HepG2 (cell line): ENCODE measurements at regions not wholly inside any gene's neighbourhood (a gene's known extent, or its start where the extent isn't known, plus 50 kb on each side); places are given as distances from the start of the nearest gene placed in this dataset.

Source experiments
- ATAC-seq: fragments of 200-7000 bp; cut with Tn5 transposase; 3 replicates; pipeline ENCODE4 v1.9.1; 2020; ENCODE audit warnings: mild to moderate bottlenecking, moderate library complexity
- BruUV-seq: library from RNA; stranded (reverse); fragments of 400-500 nt; replicated peaks from 2 replicates; lab custom pipeline; 2021; lab: Mats Ljungman, UMichigan
- CTCF ChIA-PET: fragments of 300-600 bp; formaldehyde crosslinking; extraction: SDS; loops from one replicate; lab custom pipeline; 2021; ENCODE audit warnings: low total read pairs, inconsistent platforms, low intra/inter-chr PET ratio; lab: Yijun Ruan, JAX
- POLR2A ChIA-PET: fragments of 350-600 bp; sonication (Branson Sonifier 250); formaldehyde crosslinking; loops from one replicate; lab custom pipeline; 2020; ENCODE audit warnings: antibody characterized with exemption, inconsistent platforms; lab: Yijun Ruan, JAX
- DNase-seq: peaks from one replicate; pipeline ENCODE4 v3.0.0-alpha.2; 2015; ENCODE audit warnings: low spot score
- FAIRE-seq: peaks from 3 replicates; lab custom pipeline; 2011; peaks lifted over from hg19 to GRCh38; lab: Jason Lieb, UNC
- H2AFZ ChIP-seq: one replicate; pipeline ENCODE4 v1.6.1; 2011; ENCODE audit warnings: low read length, inconsistent platforms
- H3K27ac ChIP-seq: fragments of 300-600 bp; 3 replicates; pipeline ENCODE4 v1.8.0; 2011; ENCODE audit warnings: mixed run types, mild to moderate bottlenecking, mixed read lengths, low read length, inconsistent platforms; ENCODE audit not compliant: insufficient read depth; ENCODE audit errors: extremely low read length
- H3K27me3 ChIP-seq, 2 experiments: fragments of 200-600 bp in 1 of 2; 2 replicates in 1 of 2; 3 replicates in 1 of 2; pipeline versions ENCODE4 v1.6.0 to v1.8.0; 2011; ENCODE audit warnings: low read length in 2 of 2, mild to moderate bottlenecking in 2 of 2, moderate library complexity in 2 of 2, inconsistent platforms in 1 of 2; ENCODE audit not compliant: insufficient read depth in 2 of 2, control insufficient read depth in 1 of 2
- H3K36me3 ChIP-seq, 2 experiments: fragments of 200-600 bp in 1 of 2; replicated peaks in 1 of 2; 2 replicates in 1 of 2; 3 replicates in 1 of 2; pipeline versions ENCODE4 v1.5.1 to v1.8.0; 2011; ENCODE audit warnings: low read length in 2 of 2, inconsistent platforms in 1 of 2; ENCODE audit not compliant: insufficient read depth in 2 of 2, control insufficient read depth in 1 of 2
- H3K4me1 ChIP-seq: 2 replicates; pipeline ENCODE4 v1.5.1; 2012; ENCODE audit warnings: low read length, inconsistent platforms; ENCODE audit not compliant: insufficient read depth
- H3K4me2 ChIP-seq: 2 replicates; pipeline ENCODE4 v1.6.0; 2011; ENCODE audit warnings: low read depth, low read length, inconsistent platforms
- H3K4me3 ChIP-seq, 3 experiments: fragments of 200-600 bp in 1 of 3; sonication (generic), shearing (Covaris generic) in 1 of 3; replicated peaks in 1 of 3; 2 replicates each; pipeline ENCODE4 v1.5.1; 2011 to 2016; ENCODE audit warnings: low read length in 3 of 3, inconsistent platforms in 2 of 3, low read depth in 2 of 3, mild to moderate bottlenecking in 2 of 3, control low read depth in 1 of 3, mixed read lengths in 1 of 3; ENCODE audit not compliant: insufficient read depth in 1 of 3
- H3K79me2 ChIP-seq: one replicate; pipeline ENCODE4 v1.6.1; 2011; ENCODE audit warnings: low read length, inconsistent platforms; ENCODE audit not compliant: insufficient read depth
- H3K9ac ChIP-seq: 2 replicates; pipeline ENCODE4 v1.6.0; 2011; ENCODE audit warnings: mild to moderate bottlenecking, low read depth, low read length, inconsistent platforms; ENCODE audit not compliant: insufficient read depth
- H3K9me3 ChIP-seq: 2 replicates; pipeline ENCODE4 v1.5.1; 2012; ENCODE audit warnings: mild to moderate bottlenecking, low read length
- H4K20me1 ChIP-seq: 2 replicates; pipeline ENCODE4 v1.6.0; 2011; ENCODE audit warnings: inconsistent platforms, mild to moderate bottlenecking, low read length, moderate library complexity; ENCODE audit not compliant: insufficient read depth
- ESRRA ChIP-seq: sonication (generic); formaldehyde crosslinking; IDR thresholded peaks from 2 replicates; pipeline ENCODE4 v1.5.1; 2020; ENCODE audit warnings: mild to moderate bottlenecking, low read depth, missing genetic modification reagents
- GATAD2A ChIP-seq: IDR thresholded peaks from 2 replicates; pipeline ENCODE4 v1.6.1; 2016
- HNF4A ChIP-seq: sonication (generic); formaldehyde crosslinking; IDR thresholded peaks from 2 replicates; pipeline ENCODE4 v1.4.0; 2020; ENCODE audit warnings: missing genetic modification reagents
- SP140L ChIP-seq: sonication (generic); formaldehyde crosslinking; IDR thresholded peaks from 2 replicates; pipeline ENCODE4 v1.4.0; 2020; ENCODE audit warnings: missing genetic modification reagents, borderline replicate concordance
- ZNF619 ChIP-seq: sonication (generic); formaldehyde crosslinking; IDR thresholded peaks from 2 replicates; pipeline ENCODE4 v1.4.0; 2020; ENCODE audit warnings: mild to moderate bottlenecking, missing genetic modification reagents
- WGBS: methylation state at CpG from one replicate; pipeline ENCODE4 v1.1.6; 2017; ENCODE audit warnings: low lambda C conversion rate; 5-methylcytosine and 5-hydroxymethylcytosine counted together
- in situ Hi-C: cut with HindIII; loops from 2 replicates; pipeline ENCODE4 v1.10.0; 2017; ENCODE audit warnings: low pct_unique_long_range_greater_than_20kb; ENCODE audit not compliant: extremely low pct_ligation_motif_present
- intact Hi-C: fragments of 100-400 bp; cut with micrococcal nuclease; formaldehyde crosslinking; loops from one replicate; pipeline ENCODE4 v1.10.0; 2022; ENCODE audit not compliant: unreplicated experiment
- TF ChIP-seq, protein P1 (sequence below): sonication (generic); formaldehyde crosslinking; IDR thresholded peaks from 2 replicates; pipeline ENCODE4 v1.4.0; 2020; ENCODE audit warnings: missing genetic modification reagents, borderline replicate concordance
- TF ChIP-seq, protein P2 (sequence below): IDR thresholded peaks from 2 replicates; pipeline ENCODE4 v1.4.0; 2020; ENCODE audit warnings: mild to moderate bottlenecking, missing genetic modification reagents
- TF ChIP-seq, protein P3 (sequence below): sonication (generic); formaldehyde crosslinking; IDR thresholded peaks from 2 replicates; pipeline ENCODE4 v1.4.0; 2020; ENCODE audit warnings: missing genetic modification reagents
- TF ChIP-seq, protein P4 (sequence below): sonication (generic); formaldehyde crosslinking; conservative IDR thresholded peaks from 2 replicates; pipeline ENCODE4 v1.4.0; 2020; ENCODE audit warnings: mild to moderate bottlenecking, missing genetic modification reagents, moderate library complexity

DNA sequence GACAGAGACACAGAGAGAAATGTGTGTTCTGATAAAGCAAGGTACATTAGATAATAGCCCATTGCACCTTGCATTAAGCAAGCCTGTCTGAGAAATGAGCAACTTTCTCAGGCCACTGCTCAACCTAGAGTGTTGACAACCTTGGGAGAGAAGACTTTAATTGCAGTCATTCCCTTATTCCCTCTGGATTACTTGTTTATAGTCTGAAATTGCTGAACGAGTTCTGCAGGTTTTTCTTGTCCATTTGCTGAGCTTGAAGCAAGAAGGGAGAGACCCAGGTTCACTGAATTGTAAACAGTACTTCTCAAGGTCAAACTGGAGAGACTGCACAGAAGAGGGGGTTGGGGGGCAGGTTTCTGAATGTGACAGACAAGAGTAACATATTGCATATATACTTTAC, 159.4 kb upstream of the PLEKHG7 start:
- CTCF ChIA-PET, result no interaction called here
- H3K4me3 ChIP-seq, result no peak overlapping the region
- no peaks in the 10 kb centered on the region for H3K36me3 ChIP-seq
- WGBS, result 0% methylated on average over 1 of the region's 1 CpG
- H3K4me1 ChIP-seq, result peaks cover 32% of the 10 kb centered on the region
- in situ Hi-C loops, result no loop called here
- no peaks in the 10 kb centered on the region for H3K9me3 ChIP-seq
- H3K4me2 ChIP-seq, result peak overlapping the region; percentile 13; the same call in 1 of the 2 replicates
- H3K79me2 ChIP-seq, result no peaks in the 10 kb centered on the region
- no peak overlapping the region for H3K27ac ChIP-seq
- no peaks in the 10 kb centered on the region for H3K27me3 ChIP-seq
- H2AFZ ChIP-seq, result no peak overlapping the region
- intact Hi-C loops, result no loop called here
- ATAC-seq, result peak; percentile 59; the same call in 2 of the 3 replicates
- FAIRE-seq, result no peak
- DNase-seq, result peak; percentile 8
- BruUV-seq, result no TSS peak
- H3K9ac ChIP-seq, result no peak overlapping the region
- no peaks in the 10 kb centered on the region for H4K20me1 ChIP-seq
- POLR2A ChIA-PET, result interaction anchor here (1.0 to 2.5 kb wide), 4 partner anchors 37 to 399 kb away, joined by 3 to 17 read pairs (median 6); partner anchors contain the start of gene BTG1
- TF ChIP-seq, protein P1, sequence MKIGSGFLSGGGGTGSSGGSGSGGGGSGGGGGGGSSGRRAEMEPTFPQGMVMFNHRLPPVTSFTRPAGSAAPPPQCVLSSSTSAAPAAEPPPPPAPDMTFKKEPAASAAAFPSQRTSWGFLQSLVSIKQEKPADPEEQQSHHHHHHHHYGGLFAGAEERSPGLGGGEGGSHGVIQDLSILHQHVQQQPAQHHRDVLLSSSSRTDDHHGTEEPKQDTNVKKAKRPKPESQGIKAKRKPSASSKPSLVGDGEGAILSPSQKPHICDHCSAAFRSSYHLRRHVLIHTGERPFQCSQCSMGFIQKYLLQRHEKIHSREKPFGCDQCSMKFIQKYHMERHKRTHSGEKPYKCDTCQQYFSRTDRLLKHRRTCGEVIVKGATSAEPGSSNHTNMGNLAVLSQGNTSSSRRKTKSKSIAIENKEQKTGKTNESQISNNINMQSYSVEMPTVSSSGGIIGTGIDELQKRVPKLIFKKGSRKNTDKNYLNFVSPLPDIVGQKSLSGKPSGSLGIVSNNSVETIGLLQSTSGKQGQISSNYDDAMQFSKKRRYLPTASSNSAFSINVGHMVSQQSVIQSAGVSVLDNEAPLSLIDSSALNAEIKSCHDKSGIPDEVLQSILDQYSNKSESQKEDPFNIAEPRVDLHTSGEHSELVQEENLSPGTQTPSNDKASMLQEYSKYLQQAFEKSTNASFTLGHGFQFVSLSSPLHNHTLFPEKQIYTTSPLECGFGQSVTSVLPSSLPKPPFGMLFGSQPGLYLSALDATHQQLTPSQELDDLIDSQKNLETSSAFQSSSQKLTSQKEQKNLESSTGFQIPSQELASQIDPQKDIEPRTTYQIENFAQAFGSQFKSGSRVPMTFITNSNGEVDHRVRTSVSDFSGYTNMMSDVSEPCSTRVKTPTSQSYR (CRISPR knock-in tag), result peak; percentile 51; the same call in 1 of the 2 replicates
- TF ChIP-seq, protein P2, sequence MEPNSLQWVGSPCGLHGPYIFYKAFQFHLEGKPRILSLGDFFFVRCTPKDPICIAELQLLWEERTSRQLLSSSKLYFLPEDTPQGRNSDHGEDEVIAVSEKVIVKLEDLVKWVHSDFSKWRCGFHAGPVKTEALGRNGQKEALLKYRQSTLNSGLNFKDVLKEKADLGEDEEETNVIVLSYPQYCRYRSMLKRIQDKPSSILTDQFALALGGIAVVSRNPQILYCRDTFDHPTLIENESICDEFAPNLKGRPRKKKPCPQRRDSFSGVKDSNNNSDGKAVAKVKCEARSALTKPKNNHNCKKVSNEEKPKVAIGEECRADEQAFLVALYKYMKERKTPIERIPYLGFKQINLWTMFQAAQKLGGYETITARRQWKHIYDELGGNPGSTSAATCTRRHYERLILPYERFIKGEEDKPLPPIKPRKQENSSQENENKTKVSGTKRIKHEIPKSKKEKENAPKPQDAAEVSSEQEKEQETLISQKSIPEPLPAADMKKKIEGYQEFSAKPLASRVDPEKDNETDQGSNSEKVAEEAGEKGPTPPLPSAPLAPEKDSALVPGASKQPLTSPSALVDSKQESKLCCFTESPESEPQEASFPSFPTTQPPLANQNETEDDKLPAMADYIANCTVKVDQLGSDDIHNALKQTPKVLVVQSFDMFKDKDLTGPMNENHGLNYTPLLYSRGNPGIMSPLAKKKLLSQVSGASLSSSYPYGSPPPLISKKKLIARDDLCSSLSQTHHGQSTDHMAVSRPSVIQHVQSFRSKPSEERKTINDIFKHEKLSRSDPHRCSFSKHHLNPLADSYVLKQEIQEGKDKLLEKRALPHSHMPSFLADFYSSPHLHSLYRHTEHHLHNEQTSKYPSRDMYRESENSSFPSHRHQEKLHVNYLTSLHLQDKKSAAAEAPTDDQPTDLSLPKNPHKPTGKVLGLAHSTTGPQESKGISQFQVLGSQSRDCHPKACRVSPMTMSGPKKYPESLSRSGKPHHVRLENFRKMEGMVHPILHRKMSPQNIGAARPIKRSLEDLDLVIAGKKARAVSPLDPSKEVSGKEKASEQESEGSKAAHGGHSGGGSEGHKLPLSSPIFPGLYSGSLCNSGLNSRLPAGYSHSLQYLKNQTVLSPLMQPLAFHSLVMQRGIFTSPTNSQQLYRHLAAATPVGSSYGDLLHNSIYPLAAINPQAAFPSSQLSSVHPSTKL (CRISPR knock-in tag), result peak; percentile 22; the same call in 1 of the 2 replicates
- TF ChIP-seq, protein P3, sequence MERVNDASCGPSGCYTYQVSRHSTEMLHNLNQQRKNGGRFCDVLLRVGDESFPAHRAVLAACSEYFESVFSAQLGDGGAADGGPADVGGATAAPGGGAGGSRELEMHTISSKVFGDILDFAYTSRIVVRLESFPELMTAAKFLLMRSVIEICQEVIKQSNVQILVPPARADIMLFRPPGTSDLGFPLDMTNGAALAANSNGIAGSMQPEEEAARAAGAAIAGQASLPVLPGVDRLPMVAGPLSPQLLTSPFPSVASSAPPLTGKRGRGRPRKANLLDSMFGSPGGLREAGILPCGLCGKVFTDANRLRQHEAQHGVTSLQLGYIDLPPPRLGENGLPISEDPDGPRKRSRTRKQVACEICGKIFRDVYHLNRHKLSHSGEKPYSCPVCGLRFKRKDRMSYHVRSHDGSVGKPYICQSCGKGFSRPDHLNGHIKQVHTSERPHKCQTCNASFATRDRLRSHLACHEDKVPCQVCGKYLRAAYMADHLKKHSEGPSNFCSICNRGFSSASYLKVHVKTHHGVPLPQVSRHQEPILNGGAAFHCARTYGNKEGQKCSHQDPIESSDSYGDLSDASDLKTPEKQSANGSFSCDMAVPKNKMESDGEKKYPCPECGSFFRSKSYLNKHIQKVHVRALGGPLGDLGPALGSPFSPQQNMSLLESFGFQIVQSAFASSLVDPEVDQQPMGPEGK (CRISPR knock-in tag), result peak; percentile 50; the same call in 1 of the 2 replicates
- TF ChIP-seq, protein P4, sequence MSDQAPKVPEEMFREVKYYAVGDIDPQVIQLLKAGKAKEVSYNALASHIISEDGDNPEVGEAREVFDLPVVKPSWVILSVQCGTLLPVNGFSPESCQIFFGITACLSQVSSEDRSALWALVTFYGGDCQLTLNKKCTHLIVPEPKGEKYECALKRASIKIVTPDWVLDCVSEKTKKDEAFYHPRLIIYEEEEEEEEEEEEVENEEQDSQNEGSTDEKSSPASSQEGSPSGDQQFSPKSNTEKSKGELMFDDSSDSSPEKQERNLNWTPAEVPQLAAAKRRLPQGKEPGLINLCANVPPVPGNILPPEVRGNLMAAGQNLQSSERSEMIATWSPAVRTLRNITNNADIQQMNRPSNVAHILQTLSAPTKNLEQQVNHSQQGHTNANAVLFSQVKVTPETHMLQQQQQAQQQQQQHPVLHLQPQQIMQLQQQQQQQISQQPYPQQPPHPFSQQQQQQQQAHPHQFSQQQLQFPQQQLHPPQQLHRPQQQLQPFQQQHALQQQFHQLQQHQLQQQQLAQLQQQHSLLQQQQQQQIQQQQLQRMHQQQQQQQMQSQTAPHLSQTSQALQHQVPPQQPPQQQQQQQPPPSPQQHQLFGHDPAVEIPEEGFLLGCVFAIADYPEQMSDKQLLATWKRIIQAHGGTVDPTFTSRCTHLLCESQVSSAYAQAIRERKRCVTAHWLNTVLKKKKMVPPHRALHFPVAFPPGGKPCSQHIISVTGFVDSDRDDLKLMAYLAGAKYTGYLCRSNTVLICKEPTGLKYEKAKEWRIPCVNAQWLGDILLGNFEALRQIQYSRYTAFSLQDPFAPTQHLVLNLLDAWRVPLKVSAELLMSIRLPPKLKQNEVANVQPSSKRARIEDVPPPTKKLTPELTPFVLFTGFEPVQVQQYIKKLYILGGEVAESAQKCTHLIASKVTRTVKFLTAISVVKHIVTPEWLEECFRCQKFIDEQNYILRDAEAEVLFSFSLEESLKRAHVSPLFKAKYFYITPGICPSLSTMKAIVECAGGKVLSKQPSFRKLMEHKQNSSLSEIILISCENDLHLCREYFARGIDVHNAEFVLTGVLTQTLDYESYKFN (CRISPR knock-in tag), result peak; percentile 46; the same call in 1 of the 2 replicates
- peak; percentile 29; the same call in 1 of the 2 replicates for TF ChIP-seq HNF4A (CRISPR knock-in tag)
- TF ChIP-seq ESRRA (CRISPR knock-in tag), result peak; percentile 50; the same call in 1 of the 2 replicates
- 0 out of 2 replicates have a peak, but pooled peaks have one; percentile 20 for TF ChIP-seq GATAD2A
- TF ChIP-seq SP140L, result no peak
- no peak for TF ChIP-seq ZNF619 (CRISPR knock-in tag)
